ENCODE measurements at regions not wholly inside any gene's neighbourhood (a gene's known extent, or its start where the extent isn't known, plus 50 kb on each side); places are given as distances from the start of the nearest gene placed in this dataset.

DNA sequence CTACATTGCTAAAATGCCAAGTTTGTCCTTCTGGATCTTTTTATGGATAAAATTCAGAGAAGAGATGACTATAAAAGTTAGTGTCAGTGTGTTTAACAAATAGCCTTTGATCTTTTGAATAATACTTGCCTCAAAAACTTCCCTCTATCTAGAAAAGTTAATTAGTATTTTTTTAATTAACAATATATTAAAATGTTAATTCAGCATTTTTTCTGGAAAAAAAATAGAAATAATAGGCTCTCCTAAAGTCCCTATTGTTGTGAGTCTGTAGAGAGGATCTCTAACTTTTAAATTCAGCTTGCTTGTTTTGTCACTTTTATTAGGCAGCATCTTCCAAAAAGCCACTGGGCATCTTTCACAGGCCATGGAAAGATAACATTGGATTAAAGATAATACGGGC lies 435.2 kb upstream of the RASGEF1B start:
- intact Hi-C loops (cut with DNase I), result no loop called here
- TF ChIP-seq CTCF (IDR thresholded peaks at IDR 0.05) (no peak), POLR2A (IDR thresholded peaks at IDR 0.05) (no peak)
- 93 to 95% methylated on average over 1 of the region's 1 CpG for WGBS, 2 donors

GRCh38 chr4:81905971-81906370 lies 434.3 kb upstream of the RASGEF1B start:
- intact Hi-C loops (cut with DNase I), result no loop called here
- Histone ChIP-seq H3K9me3 (no peaks in the 10 kb centered on the region), H3K36me3 (no peaks in the 10 kb centered on the region), H3K4me1 (no peaks in the 10 kb centered on the region), H3K27me3 (peaks cover 0 to 4% (median 0%) of the 10 kb centered on the region in 4 donors), H3K27ac (no peak overlapping the region), H3K4me3 (no peak overlapping the region)
- DNase-seq, result no peak
- no peak for TF ChIP-seq POLR2A (IDR thresholded peaks at IDR 0.05)
- TF ChIP-seq CTCF (IDR thresholded peaks at IDR 0.05), result no peak
- 59 to 73% methylated on average over 2 of the region's 2 CpGs for WGBS, 2 donors

More for the DNA sequence above, 435.2 kb upstream of the RASGEF1B start:
- no peaks in the 10 kb centered on the region for H3K9me3 ChIP-seq
- no peak overlapping the region for H3K27ac ChIP-seq
- no peak overlapping the region for H3K4me3 ChIP-seq
- peaks cover 0 to 4% (median 0%) of the 10 kb centered on the region in 4 donors for H3K27me3 ChIP-seq
- no peak for DNase-seq
- H3K36me3 ChIP-seq, result no peaks in the 10 kb centered on the region
- no peaks in the 10 kb centered on the region for H3K4me1 ChIP-seq

GRCh38 chr4:81904121-81904520 lies 432.4 kb upstream of the RASGEF1B start:
- Histone ChIP-seq H3K27me3 (peaks cover 0 to 4% (median 0%) of the 10 kb centered on the region in 4 donors), H3K36me3 (no peaks in the 10 kb centered on the region), H3K4me3 (no peak overlapping the region), H3K9me3 (no peaks in the 10 kb centered on the region), H3K4me1 (no peaks in the 10 kb centered on the region), H3K27ac (no peak overlapping the region)
- intact Hi-C loops (cut with DNase I), result no loop called here
- TF ChIP-seq POLR2A (IDR thresholded peaks at IDR 0.05), result no peak
- no peak for TF ChIP-seq CTCF (IDR thresholded peaks at IDR 0.05)
- no peak for DNase-seq
- WGBS, 2 donors, result 93 to 97% methylated on average over 4 of the region's 4 CpGs

- DNase-seq, result no peak
- Histone ChIP-seq H3K36me3 (no peaks in the 10 kb centered on the region), H3K27ac (no peak overlapping the region), H3K4me1 (no peaks in the 10 kb centered on the region), H3K4me3 (no peak overlapping the region), H3K9me3 (no peaks in the 10 kb centered on the region), H3K27me3 (peaks cover 0 to 4% (median 0%) of the 10 kb centered on the region in 4 donors)
- 89 to 91% methylated on average over 2 of the region's 2 CpGs for WGBS, 2 donors
- intact Hi-C loops (cut with DNase I), result no loop called here
- no peak for TF ChIP-seq POLR2A (IDR thresholded peaks at IDR 0.05)
- no peak for TF ChIP-seq CTCF (IDR thresholded peaks at IDR 0.05)
Observed at GRCh38 chr4:81903212-81903611, 431.5 kb upstream of the RASGEF1B start.

- Histone ChIP-seq H3K27me3 (peaks cover 0 to 4% (median 0%) of the 10 kb centered on the region in 4 donors), H3K4me3 (no peak overlapping the region), H3K27ac (no peak overlapping the region), H3K36me3 (no peaks in the 10 kb centered on the region), H3K4me1 (no peaks in the 10 kb centered on the region), H3K9me3 (no peaks in the 10 kb centered on the region)
- TF ChIP-seq CTCF (IDR thresholded peaks at IDR 0.05) (no peak), POLR2A (IDR thresholded peaks at IDR 0.05) (no peak)
- WGBS, 2 donors, result 65 to 77% methylated on average over 4 of the region's 4 CpGs
- no peak for DNase-seq
- intact Hi-C loops (cut with DNase I), result no loop called here
Observed at GRCh38 chr4:81898862-81899504, 427.3 kb upstream of the RASGEF1B start.

All from esophagus squamous epithelium (tissue), 5 donors.